Calu3 (cell line): ENCODE measurements at regions not wholly inside any gene's neighbourhood (a gene's known extent, or its start where the extent isn't known, plus 50 kb on each side); places are given as distances from the start of the nearest gene placed in this dataset.

Source experiments
- BruUV-seq: library from RNA; stranded (reverse); fragments of 400-500 nt; replicated peaks from 2 replicates; lab custom pipeline; 2021; lab: Mats Ljungman, UMichigan
- CTCF ChIA-PET: fragments of 300-600 bp; sonication (Branson Sonifier 250); formaldehyde crosslinking; loops from one replicate; lab custom pipeline; 2022; ENCODE audit warnings: antibody characterized with exemption; lab: Charles Lee
- DNase-seq: peaks from one replicate; pipeline ENCODE4 v3.0.0; 2022
- H3K27ac Mint-ChIP-seq: one replicate; pipeline ENCODE4 v1.8.0; 2022; ENCODE audit warnings: mixed read lengths; ENCODE audit not compliant: unreplicated experiment
- H3K27me3 Mint-ChIP-seq: one replicate; pipeline ENCODE4 v1.8.0; 2022; ENCODE audit warnings: mixed read lengths; ENCODE audit not compliant: unreplicated experiment
- H3K36me3 Mint-ChIP-seq: one replicate; pipeline ENCODE4 v1.8.0; 2022; ENCODE audit warnings: mild to moderate bottlenecking, moderate library complexity, mixed read lengths; ENCODE audit not compliant: insufficient read depth, unreplicated experiment
- H3K4me1 Mint-ChIP-seq: one replicate; pipeline ENCODE4 v1.8.0; 2022; ENCODE audit warnings: mild to moderate bottlenecking, low read depth, mixed read lengths; ENCODE audit not compliant: unreplicated experiment
- H3K4me3 Mint-ChIP-seq: one replicate; pipeline ENCODE4 v1.8.0; 2022; ENCODE audit warnings: mild to moderate bottlenecking, low read depth, moderate library complexity, mixed read lengths; ENCODE audit not compliant: unreplicated experiment
- H3K9me3 Mint-ChIP-seq: one replicate; pipeline ENCODE4 v1.8.0; 2022; ENCODE audit warnings: low read depth, mixed read lengths; ENCODE audit not compliant: unreplicated experiment
- intact Hi-C: fragments of 100-400 bp; cut with micrococcal nuclease; formaldehyde crosslinking; loops from one replicate; pipeline ENCODE4 v1.10.0; 2022; ENCODE audit not compliant: unreplicated experiment
- TF ChIP-seq, protein P1 (sequence below): fragments of 200-600 bp; IDR thresholded peaks from one replicate; pipeline ENCODE4 v1.8.0; 2022; ENCODE audit warnings: antibody characterized with exemption; ENCODE audit not compliant: unreplicated experiment

DNA sequence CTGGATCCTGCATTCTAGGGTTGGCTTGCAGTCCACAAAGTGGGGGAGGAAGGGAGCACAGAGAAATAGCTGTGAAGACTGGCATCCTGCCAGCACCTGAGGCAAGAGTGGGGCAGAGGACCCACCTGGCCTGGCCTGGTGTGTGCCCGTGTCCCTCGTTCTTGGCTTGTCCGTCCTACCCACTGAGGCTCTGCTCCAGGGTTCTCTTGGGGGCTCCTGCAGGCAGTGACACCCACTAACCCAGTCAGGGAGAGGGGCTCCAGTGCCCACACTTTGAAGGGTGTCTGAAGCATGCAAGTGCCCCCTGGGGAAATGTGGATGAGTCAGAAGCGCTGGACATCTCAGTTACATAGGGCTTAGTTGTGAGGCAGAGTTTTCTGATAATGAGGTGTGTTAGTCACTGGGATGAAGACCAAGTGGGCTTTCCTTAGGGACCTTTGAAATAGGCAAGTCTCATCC is 79.4 kb downstream of the SLC4A3 start:
- Mint-ChIP-seq H3K4me1 (no peaks in the 10 kb centered on the region), H3K27ac (no peak overlapping the region), H3K4me3 (no peak overlapping the region), H3K27me3 (peaks cover 8% of the 10 kb centered on the region), H3K9me3 (no peaks in the 10 kb centered on the region), H3K36me3 (no peaks in the 10 kb centered on the region)
- no peak for DNase-seq
- intact Hi-C loops = no loop called here
- TF ChIP-seq, protein P1, sequence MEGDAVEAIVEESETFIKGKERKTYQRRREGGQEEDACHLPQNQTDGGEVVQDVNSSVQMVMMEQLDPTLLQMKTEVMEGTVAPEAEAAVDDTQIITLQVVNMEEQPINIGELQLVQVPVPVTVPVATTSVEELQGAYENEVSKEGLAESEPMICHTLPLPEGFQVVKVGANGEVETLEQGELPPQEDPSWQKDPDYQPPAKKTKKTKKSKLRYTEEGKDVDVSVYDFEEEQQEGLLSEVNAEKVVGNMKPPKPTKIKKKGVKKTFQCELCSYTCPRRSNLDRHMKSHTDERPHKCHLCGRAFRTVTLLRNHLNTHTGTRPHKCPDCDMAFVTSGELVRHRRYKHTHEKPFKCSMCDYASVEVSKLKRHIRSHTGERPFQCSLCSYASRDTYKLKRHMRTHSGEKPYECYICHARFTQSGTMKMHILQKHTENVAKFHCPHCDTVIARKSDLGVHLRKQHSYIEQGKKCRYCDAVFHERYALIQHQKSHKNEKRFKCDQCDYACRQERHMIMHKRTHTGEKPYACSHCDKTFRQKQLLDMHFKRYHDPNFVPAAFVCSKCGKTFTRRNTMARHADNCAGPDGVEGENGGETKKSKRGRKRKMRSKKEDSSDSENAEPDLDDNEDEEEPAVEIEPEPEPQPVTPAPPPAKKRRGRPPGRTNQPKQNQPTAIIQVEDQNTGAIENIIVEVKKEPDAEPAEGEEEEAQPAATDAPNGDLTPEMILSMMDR = no peak
- CTCF ChIA-PET = no interaction called here
- no TSS peak for BruUV-seq

DNA sequence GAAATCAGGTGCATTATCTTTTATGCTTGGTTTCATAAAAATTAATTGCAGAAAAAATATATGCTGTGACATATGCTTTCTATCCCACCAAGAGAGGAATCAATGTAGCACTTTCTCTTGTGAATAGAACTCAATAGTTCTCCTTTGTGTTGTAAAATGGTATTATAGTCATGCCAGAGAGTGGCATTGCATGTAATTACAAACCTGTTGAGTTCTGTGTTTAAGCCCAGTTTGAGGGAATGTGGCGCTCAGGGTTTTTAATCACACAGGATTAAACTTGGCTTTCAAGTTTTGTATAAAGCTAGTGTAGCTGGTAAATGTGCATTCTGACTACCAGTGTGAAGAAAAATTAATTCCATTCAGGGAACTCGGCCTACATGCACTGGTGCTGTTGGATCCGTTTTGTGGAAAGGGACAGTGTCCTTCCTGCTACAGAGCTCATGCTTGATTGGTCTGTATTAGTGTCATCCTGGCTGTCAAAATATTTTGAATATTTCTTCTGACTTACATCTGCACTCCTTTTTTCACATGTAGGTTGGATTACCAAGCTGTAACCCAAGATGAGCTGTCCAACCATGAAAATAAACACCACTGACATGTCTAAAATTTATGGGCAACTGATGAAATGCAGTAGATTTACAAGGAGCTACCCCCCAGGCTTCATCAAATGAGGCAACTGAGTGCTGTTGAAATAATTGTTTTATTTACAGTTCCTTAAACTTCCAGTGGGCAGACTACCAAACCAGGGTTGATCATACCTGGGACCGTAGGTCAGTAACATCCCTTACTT is 80.3 kb downstream of the SLC4A3 start:
- TF ChIP-seq, protein P1 = no peak
- H3K36me3 Mint-ChIP-seq = no peaks in the 10 kb centered on the region
- no peak for DNase-seq
- H3K4me3 Mint-ChIP-seq = no peak overlapping the region
- intact Hi-C loops = no loop called here
- BruUV-seq = no TSS peak
- CTCF ChIA-PET = no interaction called here
- H3K27me3 Mint-ChIP-seq = peaks cover 8% of the 10 kb centered on the region
- no peaks in the 10 kb centered on the region for H3K9me3 Mint-ChIP-seq
- no peak overlapping the region for H3K27ac Mint-ChIP-seq
- no peaks in the 10 kb centered on the region for H3K4me1 Mint-ChIP-seq

DNA sequence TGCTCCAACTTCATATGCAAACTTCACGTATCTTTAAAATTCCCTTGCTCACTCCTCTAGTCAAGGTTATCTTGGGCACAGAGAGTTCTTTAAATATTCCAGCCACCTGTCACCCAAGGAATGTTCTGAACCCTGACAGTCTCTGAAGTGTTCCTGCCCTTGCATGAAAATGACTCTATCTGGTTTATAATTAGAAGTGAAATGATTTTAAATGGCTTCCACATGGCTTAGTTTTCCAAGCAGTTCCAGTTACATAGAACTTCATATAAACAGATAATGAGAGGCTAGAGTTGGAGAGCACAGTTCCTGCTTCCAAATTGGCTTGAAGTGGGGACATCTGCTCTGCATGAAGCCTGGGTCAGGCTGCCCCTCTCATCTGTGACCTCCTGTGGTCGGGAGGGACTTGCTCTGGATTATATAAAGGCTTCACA is 81.9 kb downstream of the SLC4A3 start:
- no TSS peak for BruUV-seq
- intact Hi-C loops = no loop called here

DNA sequence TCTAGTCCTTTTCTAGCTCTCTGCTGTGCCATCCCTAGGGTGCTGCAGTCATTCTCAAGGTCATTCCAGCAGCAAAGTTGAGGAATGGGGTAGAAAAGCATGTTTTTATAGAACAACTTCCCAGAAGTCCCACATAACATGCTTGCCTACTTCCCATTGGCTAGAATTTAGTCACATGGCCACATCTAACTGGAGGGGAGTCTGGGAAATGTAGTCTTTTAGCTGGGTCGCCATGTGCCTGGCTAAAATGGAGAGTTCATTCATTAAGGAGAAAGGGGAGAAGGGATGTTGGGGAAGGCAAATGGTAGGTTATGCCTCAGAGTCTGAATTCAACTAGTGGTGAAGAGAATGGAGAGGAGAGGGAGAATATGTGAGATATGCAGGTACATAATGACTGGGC is 85.7 kb downstream of the SLC4A3 start:
- H3K27ac Mint-ChIP-seq = no peak overlapping the region
- DNase-seq = peak; percentile 52
- H3K36me3 Mint-ChIP-seq = no peaks in the 10 kb centered on the region
- intact Hi-C loops = no loop called here
- H3K4me3 Mint-ChIP-seq = no peak overlapping the region
- TF ChIP-seq, protein P1 = no peak
- H3K9me3 Mint-ChIP-seq = peaks cover 3% of the 10 kb centered on the region
- H3K4me1 Mint-ChIP-seq = no peaks in the 10 kb centered on the region
- no peaks in the 10 kb centered on the region for H3K27me3 Mint-ChIP-seq
- CTCF ChIA-PET = no interaction called here
- no TSS peak for BruUV-seq

More for the DNA sequence above, 81.9 kb downstream of the SLC4A3 start:
- Mint-ChIP-seq H3K36me3 (no peaks in the 10 kb centered on the region), H3K27me3 (peaks cover 7% of the 10 kb centered on the region), H3K27ac (no peak overlapping the region), H3K4me1 (no peaks in the 10 kb centered on the region), H3K9me3 (peaks cover 3% of the 10 kb centered on the region), H3K4me3 (no peak overlapping the region)
- DNase-seq = no peak
- TF ChIP-seq, protein P1 = no peak
- CTCF ChIA-PET = no interaction called here
